ENCODE measurements at regions not wholly inside any gene's neighbourhood (a gene's known extent, or its start where the extent isn't known, plus 50 kb on each side); places are given as distances from the start of the nearest gene placed in this dataset.

GRCh38 chr3:139252719-139253118 is 91.1 kb upstream of the MRPS22 start:
- no peak for TF ChIP-seq CTCF (IDR thresholded peaks at IDR 0.05)
- no peak for TF ChIP-seq POLR2A (IDR thresholded peaks at IDR 0.05)
